ENCODE measurements at regions not wholly inside any gene's neighbourhood (a gene's known extent, or its start where the extent isn't known, plus 50 kb on each side); places are given as distances from the start of the nearest gene placed in this dataset.

DNA sequence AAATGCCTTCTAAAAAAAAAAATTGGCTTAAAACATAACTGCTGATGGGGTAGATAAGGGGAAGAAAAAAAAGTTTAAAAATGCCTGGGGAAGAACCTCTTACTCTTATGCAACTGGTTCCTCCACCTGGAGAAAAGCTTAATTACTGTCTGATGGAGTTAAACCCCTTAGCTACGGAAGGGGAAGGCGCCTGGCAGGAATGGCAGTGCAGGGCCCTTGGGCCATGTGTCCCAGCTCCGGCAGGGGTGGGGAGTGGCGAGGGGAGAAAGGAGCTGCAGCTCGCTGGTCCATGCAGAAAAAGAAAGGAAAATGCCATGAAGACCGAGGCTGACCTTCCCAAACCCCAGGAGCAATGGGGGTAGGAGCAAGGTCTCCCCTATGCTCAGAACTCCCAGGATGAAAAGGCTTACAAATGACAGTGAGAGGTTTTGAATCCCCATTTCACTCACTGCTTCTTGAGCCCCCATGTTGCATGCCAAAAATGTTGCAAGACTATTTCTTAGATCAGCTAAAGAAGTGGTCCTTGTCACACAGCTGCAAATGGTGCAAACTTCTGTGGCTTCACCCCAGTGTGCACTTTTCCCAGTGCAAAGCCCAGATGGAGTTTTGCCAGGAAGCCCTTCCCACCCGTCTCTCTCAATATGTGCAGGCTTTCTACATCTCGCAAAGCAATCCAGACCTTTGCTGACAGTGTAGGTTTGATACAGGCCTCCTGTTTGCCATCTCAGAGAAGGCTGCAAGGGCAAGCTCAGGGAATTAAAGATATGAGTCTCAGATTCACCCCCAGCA, 204.8 kb upstream of the CT83 start:
- Histone ChIP-seq H3K27me3 (ENCODE audit: insufficient read depth, low read length) (no peaks in the 10 kb centered on the region), H3K4me1 (ENCODE audit: control insufficient read depth in 1 of 2, insufficient read depth in 2 of 2, low read length in 2 of 2) (no peaks in the 10 kb centered on the region), H2AFZ (ENCODE audit: low read depth, low read length, poor library complexity, severe bottlenecking) (no peak overlapping the region), H3K79me2 (ENCODE audit: insufficient read depth, low read length) (no peaks in the 10 kb centered on the region), H3K4me2 (ENCODE audit: low read length) (no peak overlapping the region), H3K36me3 (ENCODE audit: control insufficient read depth in 1 of 2, insufficient read depth in 2 of 2, low read length in 2 of 2) (no peaks in the 10 kb centered on the region), H3K9me2 (ENCODE audit: insufficient read depth) (no peaks in the 10 kb centered on the region), H3K27ac (ENCODE audit: low read depth, low read length) (no peak overlapping the region), H3K9me3 (ENCODE audit: control insufficient read depth in 1 of 2, insufficient read depth in 1 of 2, low read depth in 1 of 2, low read length in 2 of 2) (no peaks in the 10 kb centered on the region), H4K20me1 (ENCODE audit: insufficient read depth) (no peaks in the 10 kb centered on the region), H3K4me3 (replicated peaks in 1 of 2; ENCODE audit: low read depth in 1 of 2, low read length in 2 of 2) (no peak overlapping the region), H3K9ac (ENCODE audit: low read length) (no peak overlapping the region)
- DNase-seq (ENCODE audit: low read depth, low spot score) (no peak), ATAC-seq (no peak)
- TF ChIP-seq SIN3A (IDR thresholded peaks at IDR 0.05; ENCODE audit: low read depth) = no peak
- no peak for TF ChIP-seq SRF (IDR thresholded peaks at IDR 0.05; ENCODE audit: low read depth)
- TF ChIP-seq, protein P1, sequence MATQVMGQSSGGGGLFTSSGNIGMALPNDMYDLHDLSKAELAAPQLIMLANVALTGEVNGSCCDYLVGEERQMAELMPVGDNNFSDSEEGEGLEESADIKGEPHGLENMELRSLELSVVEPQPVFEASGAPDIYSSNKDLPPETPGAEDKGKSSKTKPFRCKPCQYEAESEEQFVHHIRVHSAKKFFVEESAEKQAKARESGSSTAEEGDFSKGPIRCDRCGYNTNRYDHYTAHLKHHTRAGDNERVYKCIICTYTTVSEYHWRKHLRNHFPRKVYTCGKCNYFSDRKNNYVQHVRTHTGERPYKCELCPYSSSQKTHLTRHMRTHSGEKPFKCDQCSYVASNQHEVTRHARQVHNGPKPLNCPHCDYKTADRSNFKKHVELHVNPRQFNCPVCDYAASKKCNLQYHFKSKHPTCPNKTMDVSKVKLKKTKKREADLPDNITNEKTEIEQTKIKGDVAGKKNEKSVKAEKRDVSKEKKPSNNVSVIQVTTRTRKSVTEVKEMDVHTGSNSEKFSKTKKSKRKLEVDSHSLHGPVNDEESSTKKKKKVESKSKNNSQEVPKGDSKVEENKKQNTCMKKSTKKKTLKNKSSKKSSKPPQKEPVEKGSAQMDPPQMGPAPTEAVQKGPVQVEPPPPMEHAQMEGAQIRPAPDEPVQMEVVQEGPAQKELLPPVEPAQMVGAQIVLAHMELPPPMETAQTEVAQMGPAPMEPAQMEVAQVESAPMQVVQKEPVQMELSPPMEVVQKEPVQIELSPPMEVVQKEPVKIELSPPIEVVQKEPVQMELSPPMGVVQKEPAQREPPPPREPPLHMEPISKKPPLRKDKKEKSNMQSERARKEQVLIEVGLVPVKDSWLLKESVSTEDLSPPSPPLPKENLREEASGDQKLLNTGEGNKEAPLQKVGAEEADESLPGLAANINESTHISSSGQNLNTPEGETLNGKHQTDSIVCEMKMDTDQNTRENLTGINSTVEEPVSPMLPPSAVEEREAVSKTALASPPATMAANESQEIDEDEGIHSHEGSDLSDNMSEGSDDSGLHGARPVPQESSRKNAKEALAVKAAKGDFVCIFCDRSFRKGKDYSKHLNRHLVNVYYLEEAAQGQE (IDR thresholded peaks at IDR 0.05; ENCODE audit: low read depth) = no peak
- TF ChIP-seq, protein P2, sequence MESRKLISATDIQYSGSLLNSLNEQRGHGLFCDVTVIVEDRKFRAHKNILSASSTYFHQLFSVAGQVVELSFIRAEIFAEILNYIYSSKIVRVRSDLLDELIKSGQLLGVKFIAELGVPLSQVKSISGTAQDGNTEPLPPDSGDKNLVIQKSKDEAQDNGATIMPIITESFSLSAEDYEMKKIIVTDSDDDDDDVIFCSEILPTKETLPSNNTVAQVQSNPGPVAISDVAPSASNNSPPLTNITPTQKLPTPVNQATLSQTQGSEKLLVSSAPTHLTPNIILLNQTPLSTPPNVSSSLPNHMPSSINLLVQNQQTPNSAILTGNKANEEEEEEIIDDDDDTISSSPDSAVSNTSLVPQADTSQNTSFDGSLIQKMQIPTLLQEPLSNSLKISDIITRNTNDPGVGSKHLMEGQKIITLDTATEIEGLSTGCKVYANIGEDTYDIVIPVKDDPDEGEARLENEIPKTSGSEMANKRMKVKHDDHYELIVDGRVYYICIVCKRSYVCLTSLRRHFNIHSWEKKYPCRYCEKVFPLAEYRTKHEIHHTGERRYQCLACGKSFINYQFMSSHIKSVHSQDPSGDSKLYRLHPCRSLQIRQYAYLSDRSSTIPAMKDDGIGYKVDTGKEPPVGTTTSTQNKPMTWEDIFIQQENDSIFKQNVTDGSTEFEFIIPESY (IDR thresholded peaks at IDR 0.05; ENCODE audit: extremely low read depth, insufficient replicate concordance, low read length) = no peak
- TF ChIP-seq EGR1 (IDR thresholded peaks at IDR 0.05; ENCODE audit: low read depth) = no peak
- TF ChIP-seq SP1 (IDR thresholded peaks at IDR 0.05; ENCODE audit: low read depth) = no peak
- no peak for TF ChIP-seq CEBPB (IDR thresholded peaks at IDR 0.05; ENCODE audit: low read depth)
- no peak for TF ChIP-seq TCF7L2 (IDR thresholded peaks at IDR 0.05; ENCODE audit: borderline replicate concordance, extremely low read depth, insufficient read depth, insufficient read length)
- TF ChIP-seq CBX3 (IDR thresholded peaks at IDR 0.05; ENCODE audit: low read depth) = no peak
- TF ChIP-seq POLR2A (IDR thresholded peaks at IDR 0.05; ENCODE audit: borderline replicate concordance, extremely low read depth, insufficient read depth, insufficient read length) = no peak
- no peak for TF ChIP-seq ELF1 (IDR thresholded peaks at IDR 0.05; ENCODE audit: borderline replicate concordance, low read depth)
- TF ChIP-seq EZH2 (IDR thresholded peaks at IDR 0.05) = no peak
- TF ChIP-seq, protein P3, sequence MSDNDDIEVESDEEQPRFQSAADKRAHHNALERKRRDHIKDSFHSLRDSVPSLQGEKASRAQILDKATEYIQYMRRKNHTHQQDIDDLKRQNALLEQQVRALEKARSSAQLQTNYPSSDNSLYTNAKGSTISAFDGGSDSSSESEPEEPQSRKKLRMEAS (IDR thresholded peaks at IDR 0.05) = no peak
- TF ChIP-seq EZH2phosphoT487 (IDR thresholded peaks at IDR 0.05; ENCODE audit: borderline replicate concordance) = no peak
- TF ChIP-seq RAD21 (IDR thresholded peaks at IDR 0.05; ENCODE audit: low read depth) = no peak
- TF ChIP-seq, protein P4, sequence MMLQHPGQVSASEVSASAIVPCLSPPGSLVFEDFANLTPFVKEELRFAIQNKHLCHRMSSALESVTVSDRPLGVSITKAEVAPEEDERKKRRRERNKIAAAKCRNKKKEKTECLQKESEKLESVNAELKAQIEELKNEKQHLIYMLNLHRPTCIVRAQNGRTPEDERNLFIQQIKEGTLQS (IDR thresholded peaks at IDR 0.05) = no peak
- ChIA-PET POLR2A (no interaction called here), CTCF (no interaction called here), RAD21 (ENCODE audit: low non-redundant PET in 1 of 2, low total read pairs in 2 of 2, uncharacterized antibody in 2 of 2, unreplicated experiment in 2 of 2) (no interaction called here)
- no TSS peak for BruUV-seq (replicated peaks)
- intact Hi-C loops (cut with micrococcal nuclease) = no loop called here

Measured in HCT116 (cell line).